Muscle of back (tissue), 3 donors: ENCODE measurements at regions not wholly inside any gene's neighbourhood (a gene's known extent, or its start where the extent isn't known, plus 50 kb on each side); places are given as distances from the start of the nearest gene placed in this dataset.

Experiments
- DNase-seq, 3 donors: peaks; one replicate each; pipeline versions ENCODE4 v3.0.0 to v3.0.0-alpha.2; 2013

DNA sequence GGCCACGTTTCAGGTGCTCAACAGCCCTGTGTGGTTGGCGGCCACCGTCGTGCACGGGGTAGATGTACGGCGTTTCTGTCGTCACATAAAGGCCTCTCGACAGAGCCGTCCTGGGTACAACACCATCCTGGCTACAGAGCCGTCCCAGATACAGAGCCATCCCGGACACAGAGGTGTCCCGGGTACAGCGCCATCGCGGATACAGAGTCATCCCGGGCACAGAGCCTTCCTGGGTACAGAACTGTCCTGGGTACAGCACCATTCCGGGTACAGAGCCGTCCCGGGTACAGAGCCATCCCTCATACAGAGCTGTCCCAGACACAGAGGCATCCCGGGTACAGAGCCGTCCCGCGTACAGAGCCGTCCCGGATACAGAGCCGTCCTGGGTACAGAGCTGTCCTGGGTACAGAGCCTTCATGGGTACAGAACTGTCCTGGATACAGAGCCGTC is 222.7 kb upstream of the SOX1 start:
- DNase-seq: no peak

DNA sequence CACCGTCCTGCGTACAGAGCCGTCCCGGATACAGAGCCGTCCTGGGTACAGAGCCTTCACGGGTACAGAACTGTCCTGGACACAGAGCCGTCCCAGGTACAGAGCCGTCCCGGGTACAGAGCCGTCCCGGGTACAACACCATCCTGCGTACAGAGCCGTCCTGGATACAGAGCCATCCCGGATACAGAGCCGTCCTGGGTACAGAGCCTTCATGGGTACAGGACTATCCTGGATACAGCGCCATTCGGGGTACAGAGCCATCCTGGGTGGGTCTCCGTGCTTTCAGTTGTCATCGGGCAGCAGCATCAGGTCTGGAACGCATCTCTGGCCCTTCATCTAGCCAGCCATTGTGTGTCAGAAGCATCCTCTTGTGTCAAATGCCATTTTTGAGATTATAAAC is 222.3 kb upstream of the SOX1 start:
- no peak for DNase-seq

GRCh38 chr13:111845621-111846351 is 221.2 kb upstream of the SOX1 start:
- DNase-seq: peak in 1 of 3 donors; percentile 11

DNA sequence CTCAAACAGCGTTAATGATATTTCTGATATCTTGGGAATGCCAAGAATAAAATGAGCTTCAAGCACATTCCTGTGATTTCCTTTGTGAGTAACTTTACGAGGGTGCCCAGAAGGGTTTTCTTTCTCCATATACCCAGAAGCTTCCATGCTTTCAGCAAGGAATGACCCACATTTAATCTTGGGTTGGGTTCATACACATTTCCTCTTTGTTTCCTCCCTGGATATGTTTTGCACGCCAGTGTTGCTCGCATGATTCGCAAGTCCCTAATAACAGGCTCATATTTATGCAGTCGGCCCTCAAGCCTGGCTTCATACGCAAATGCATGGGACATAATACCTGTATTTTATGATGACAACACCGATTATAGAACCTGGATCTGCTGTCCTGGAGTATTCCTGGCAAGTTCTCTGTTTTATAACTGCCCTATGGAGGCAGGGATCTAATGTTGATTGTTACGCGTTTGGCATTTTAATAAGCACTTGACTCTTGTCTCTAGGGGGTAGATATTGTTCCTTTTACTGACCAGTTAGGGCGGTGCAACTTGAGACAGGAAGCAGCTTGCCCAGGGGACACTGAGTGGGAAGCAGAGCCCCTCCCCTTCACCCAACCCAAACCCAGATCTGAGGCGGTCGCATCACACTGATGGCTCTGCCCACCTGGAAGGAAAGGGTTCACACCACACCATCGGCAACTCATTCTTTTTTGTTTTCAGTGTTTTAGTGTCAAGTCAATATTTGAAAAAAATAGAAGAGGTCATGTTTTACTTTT is 220.4 kb upstream of the SOX1 start:
- DNase-seq: peak in 1 of 3 donors; percentile 3

DNA sequence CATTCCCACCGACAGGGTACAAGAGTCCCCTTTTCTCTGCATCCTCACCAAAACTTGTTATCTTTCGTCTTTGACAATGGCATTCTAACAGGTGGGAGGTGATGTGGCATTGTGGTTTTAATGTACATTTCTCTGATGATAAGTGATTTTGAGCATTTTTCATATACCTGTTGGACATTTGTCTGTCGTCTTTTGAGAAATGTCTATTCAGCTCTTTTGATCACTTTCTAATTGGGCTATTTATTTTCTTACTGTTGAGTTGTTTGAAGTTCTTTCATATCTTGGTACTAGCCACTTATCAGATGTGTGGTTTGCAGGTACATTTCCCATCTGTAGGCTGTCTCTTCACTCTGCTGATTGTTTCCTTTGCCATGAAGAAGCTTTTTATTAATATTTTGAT is 219.0 kb upstream of the SOX1 start:
- DNase-seq: no peak

DNA sequence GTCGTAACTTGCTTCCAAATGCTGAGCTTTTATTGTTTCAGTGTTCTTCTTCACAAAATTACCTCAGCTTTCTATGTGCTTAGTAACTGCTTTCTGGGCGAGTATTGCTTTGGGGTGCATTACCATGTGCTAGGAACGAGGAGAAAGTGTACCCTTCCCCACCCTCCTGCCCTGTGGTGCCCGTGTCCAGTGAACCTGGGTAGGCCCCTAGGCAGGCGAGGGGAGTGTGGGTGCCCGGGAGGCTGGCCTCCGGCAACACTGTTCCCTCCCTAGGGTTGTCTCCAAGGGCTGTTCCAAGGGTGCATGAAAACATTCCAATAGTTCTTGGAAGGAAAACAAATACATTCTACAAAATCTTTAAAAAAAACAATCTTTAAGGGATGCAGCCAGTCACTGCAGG is 216.5 kb upstream of the SOX1 start:
- peak in 1 of 3 donors; percentile 4 for DNase-seq

DNA sequence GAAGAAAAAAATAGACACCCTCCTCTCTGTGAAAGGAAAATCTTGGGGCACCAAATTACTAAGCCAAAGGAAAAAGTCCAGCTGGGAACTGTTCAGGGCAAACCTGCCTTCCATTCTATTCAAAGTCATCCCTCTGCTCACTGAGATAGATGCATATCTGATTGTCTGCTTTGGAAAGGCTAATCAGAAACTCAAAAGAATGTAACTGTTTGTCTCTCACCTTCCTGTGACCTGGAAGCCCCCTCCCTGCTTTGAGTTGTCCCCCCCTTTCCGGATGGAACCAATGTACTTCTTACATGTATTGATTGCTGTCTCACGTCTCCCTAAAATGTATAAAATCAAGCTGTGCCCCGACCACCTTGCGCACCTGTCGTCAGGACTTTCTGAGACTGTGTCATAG is 216.0 kb upstream of the SOX1 start:
- no peak for DNase-seq

- peak; percentile 17 to 22 (median 18) for DNase-seq
These were observed 214.0 kb upstream of the SOX1 start for GRCh38 chr13:111852725-111853518.

DNA sequence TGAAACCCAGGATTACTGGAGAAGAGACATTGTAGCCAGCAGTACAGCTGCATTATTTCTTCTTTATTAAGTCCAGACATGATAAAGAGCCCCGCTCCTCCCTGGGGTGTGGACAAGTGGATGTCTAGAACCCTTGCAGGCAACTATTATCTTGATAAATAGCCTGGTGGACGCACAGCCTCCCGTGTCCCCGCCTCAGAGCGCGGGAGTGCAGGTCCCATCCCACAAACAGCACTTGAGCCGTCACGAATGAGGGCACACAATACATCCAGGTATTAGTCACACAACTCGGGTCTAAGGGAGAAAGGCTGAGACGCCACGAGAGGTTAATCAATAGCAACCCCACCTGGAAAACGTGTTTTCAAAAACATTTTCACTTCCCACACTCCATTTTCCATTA is 213.2 kb upstream of the SOX1 start:
- peak in 1 of 3 donors; percentile 21 for DNase-seq

- DNase-seq: no peak
These were observed 212.5 kb upstream of the SOX1 start for GRCh38 chr13:111854403-111854802.

DNA sequence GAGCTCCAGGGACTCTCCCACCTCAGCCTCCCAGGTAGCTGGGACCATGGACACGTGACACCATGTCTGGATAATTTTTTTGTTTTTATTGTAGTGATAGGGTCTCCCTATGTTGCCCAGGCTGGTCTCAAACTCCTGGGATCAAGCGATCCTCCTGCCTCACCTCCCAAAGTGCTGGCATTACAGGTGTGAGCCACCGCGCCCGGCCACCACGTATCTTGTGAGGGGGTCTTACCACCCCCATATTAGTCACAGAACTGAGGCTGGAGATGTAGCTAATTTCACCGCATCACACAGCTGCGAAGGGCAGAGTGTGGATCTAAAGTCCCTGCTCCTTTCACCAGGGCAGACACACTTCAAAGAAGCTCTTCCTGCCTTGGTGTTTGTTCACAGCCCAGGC is 211.8 kb upstream of the SOX1 start:
- DNase-seq: no peak

- no peak for DNase-seq
These were observed 211.2 kb upstream of the SOX1 start for GRCh38 chr13:111855786-111856185.

DNA sequence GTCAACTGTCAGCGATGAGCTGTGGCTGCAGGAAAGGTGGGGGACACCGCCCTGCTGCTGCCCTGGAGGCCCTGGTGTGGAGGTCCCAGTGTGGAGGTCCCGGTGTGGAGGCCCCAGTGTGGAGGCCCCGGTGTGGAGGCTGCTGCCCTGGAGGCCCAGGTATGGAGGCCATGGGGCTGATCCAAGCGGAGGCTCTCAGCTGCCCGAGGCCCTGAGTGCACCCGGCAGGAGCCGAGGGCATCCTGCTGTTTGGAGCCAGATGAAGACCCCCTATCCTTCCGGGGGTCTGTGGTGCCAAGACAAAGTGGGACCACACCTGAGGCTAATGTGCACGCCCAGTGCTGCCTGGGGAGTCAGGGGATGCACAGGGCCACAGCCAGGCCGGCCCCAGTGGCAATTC is 210.4 kb upstream of the SOX1 start:
- DNase-seq: no peak

DNA sequence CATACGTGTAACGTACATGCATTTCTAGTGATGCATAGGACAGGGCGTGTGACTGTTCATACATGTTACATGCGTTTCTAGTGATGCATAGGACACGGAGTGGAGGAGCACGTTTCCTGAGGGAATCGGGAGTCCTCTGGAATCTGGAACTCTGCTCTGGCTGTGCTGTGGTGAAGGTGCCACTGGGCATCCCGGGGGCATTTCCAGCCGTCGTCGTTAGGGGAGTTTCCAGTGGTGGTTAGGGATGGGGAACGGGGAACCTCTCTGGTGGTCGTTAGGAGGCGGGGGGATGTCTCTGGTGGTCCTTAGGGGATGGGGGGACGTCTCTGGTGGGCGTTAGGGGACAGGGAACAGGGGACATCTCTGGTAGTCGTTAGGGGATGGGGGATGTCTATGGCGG is 209.6 kb upstream of the SOX1 start:
- no peak for DNase-seq

- DNase-seq: no peak
These were observed 208.9 kb upstream of the SOX1 start for GRCh38 chr13:111857846-111858560.

DNA sequence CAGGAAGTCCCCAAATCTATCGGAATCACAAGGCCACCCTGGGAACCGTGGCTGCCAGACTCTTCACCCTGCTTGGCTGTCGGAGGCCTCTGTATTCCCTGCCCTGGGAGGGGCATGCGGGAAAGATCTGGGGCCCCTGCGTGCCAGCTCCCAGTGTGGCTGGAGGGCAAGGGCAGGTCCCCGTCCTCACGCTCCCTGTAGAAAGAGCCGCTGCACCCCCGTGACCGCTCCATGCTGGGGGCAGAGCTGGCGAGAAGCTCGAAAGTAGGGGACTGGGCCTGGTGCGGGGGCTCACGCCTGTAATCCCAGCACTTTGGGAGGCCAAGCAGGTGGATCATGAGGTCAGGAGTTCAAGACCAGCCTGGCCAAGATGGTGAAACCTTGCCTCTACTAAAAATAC is 208.4 kb upstream of the SOX1 start:
- no peak for DNase-seq

DNA sequence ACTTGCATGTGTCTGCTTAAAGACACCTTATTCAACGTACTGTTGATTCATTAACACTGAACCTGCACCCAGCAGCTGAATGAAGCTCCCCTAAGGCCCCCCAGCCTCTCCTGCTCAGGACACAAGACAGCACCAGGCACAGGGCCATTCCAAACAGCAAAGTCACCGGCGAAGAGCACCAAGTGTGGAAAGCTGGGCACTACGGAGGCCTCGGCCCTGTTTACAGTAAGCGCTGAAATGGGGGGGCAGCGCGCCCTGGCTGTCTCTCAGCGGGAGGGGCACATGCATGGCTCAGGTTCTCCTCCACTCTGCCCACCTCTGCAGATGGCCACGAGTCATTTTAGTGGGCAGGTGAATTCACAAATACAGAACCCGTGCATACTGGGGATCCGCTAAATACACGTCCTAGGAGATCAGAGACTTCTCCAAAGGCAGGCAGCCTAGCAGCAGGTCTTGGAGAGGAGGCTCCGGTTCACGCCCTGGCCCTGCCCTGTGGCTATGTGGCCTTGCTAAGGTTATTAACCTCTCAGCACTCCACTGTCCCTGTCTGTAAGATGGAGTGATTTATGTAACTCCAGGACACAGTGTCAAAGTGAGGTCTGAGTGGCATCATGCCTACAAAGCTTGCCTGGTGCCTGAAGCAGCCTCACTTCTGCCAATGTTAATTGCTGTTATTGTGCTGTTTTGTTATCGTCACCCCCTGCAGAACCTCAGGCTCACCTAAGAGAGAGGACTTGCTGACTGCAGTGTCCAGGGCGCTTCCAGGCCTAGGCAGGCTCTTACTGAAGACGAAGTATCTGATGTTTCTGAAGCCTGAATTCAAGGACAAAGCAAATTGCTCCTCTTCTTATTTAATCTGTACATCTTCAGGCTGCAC is 207.4 kb upstream of the SOX1 start:
- DNase-seq: no peak

- no peak for DNase-seq
These were observed 206.8 kb upstream of the SOX1 start for GRCh38 chr13:111860231-111860552.

DNA sequence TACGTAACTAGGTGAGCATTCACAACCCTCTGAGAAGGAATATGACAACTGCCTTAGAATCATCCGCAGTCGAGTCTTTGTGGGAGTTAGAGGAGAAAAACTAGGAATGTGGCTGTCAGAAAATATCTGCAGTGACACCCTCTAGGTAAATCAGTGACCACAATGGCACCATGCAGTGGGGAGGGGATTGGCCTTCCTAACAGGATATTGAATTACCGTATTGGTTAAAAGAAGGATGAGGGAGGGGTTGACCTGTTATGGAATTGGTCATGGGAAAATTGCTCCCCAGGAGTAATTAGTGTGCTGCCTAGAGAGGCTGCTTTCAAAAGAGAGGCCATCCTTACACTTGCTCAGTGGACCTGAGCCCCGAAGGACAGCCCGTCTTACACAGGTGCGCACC is 205.6 kb upstream of the SOX1 start:
- no peak for DNase-seq

- DNase-seq: no peak
These were observed 205.1 kb upstream of the SOX1 start for GRCh38 chr13:111861766-111862366.
